ENCODE measurements at regions not wholly inside any gene's neighbourhood (a gene's known extent, or its start where the extent isn't known, plus 50 kb on each side); places are given as distances from the start of the nearest gene placed in this dataset.

GRCh38 chr3:182092662-182093262, 381.0 kb downstream of the SOX2 start:
- H3K4me3 ChIP-seq, result no peak overlapping the region
- no peak overlapping the region for H3K27ac ChIP-seq (replicated peaks in 1 of 4)
- H3K36me3 ChIP-seq, result no peaks in the 10 kb centered on the region
- no peaks in the 10 kb centered on the region for H3K27me3 ChIP-seq
- H3K4me1 ChIP-seq, result no peaks in the 10 kb centered on the region
- H3K9me3 ChIP-seq, result peaks cover 0 to 4% (median 0%) of the 10 kb centered on the region in 4 donors
- WGBS, result 30% methylated on average over 6 of the region's 6 CpGs
- intact Hi-C loops (cut with DNase I), result no loop called here
- DNase-seq (ENCODE audit: extremely low spot score), result no peak
- TF ChIP-seq POLR2AphosphoS5 (IDR thresholded peaks at IDR 0.05), result no peak
- no peak for TF ChIP-seq POLR2A (IDR thresholded peaks at IDR 0.05; ENCODE audit: low read depth)
- no peak for TF ChIP-seq EP300 (IDR thresholded peaks at IDR 0.05)
- TF ChIP-seq CTCF (IDR thresholded peaks at IDR 0.05), result no peak

GRCh38 chr3:182094321-182094720, 382.6 kb downstream of the SOX2 start:
- Histone ChIP-seq H3K4me1 (no peaks in the 10 kb centered on the region), H3K4me3 (no peak overlapping the region), H3K27ac (replicated peaks in 1 of 4) (no peak overlapping the region), H3K9me3 (peaks cover 0 to 4% (median 0%) of the 10 kb centered on the region in 4 donors), H3K27me3 (no peaks in the 10 kb centered on the region), H3K36me3 (no peaks in the 10 kb centered on the region)
- no peak for DNase-seq (ENCODE audit: extremely low spot score)
- WGBS, result 93% methylated on average over 4 of the region's 4 CpGs
- TF ChIP-seq EP300 (IDR thresholded peaks at IDR 0.05), result no peak
- no peak for TF ChIP-seq POLR2AphosphoS5 (IDR thresholded peaks at IDR 0.05)
- no peak for TF ChIP-seq CTCF (IDR thresholded peaks at IDR 0.05)
- no peak for TF ChIP-seq POLR2A (IDR thresholded peaks at IDR 0.05; ENCODE audit: low read depth)
- intact Hi-C loops (cut with DNase I), result no loop called here

- Histone ChIP-seq H3K4me1 (no peaks in the 10 kb centered on the region), H3K4me3 (no peak overlapping the region), H3K9me3 (peaks cover 0 to 19% (median 10%) of the 10 kb centered on the region in 4 donors), H3K27me3 (no peaks in the 10 kb centered on the region), H3K27ac (replicated peaks in 1 of 4) (no peak overlapping the region), H3K36me3 (no peaks in the 10 kb centered on the region)
- WGBS, result 20% methylated on average over 1 of the region's 4 CpGs
- TF ChIP-seq POLR2A (IDR thresholded peaks at IDR 0.05; ENCODE audit: low read depth) (no peak), CTCF (IDR thresholded peaks at IDR 0.05) (no peak), POLR2AphosphoS5 (IDR thresholded peaks at IDR 0.05) (no peak), EP300 (IDR thresholded peaks at IDR 0.05) (no peak)
- no peak for DNase-seq (ENCODE audit: extremely low spot score)
- intact Hi-C loops (cut with DNase I), result no loop called here
Measured at GRCh38 chr3:182104881-182105280, 393.2 kb downstream of the SOX2 start.

- intact Hi-C loops (cut with DNase I), result no loop called here
- H3K27ac ChIP-seq (replicated peaks in 1 of 4), result no peak overlapping the region
- H3K27me3 ChIP-seq, result no peaks in the 10 kb centered on the region
- H3K4me3 ChIP-seq, result no peak overlapping the region
- no peaks in the 10 kb centered on the region for H3K36me3 ChIP-seq
- DNase-seq (ENCODE audit: extremely low spot score), result no peak
- peaks cover 0 to 13% (median 9%) of the 10 kb centered on the region in 4 donors for H3K9me3 ChIP-seq
- no peaks in the 10 kb centered on the region for H3K4me1 ChIP-seq
- TF ChIP-seq POLR2AphosphoS5 (IDR thresholded peaks at IDR 0.05), result no peak
- TF ChIP-seq POLR2A (IDR thresholded peaks at IDR 0.05; ENCODE audit: low read depth), result no peak
- no peak for TF ChIP-seq CTCF (IDR thresholded peaks at IDR 0.05)
- no peak for TF ChIP-seq EP300 (IDR thresholded peaks at IDR 0.05)
- 84% methylated on average over 4 of the region's 4 CpGs for WGBS
Measured at GRCh38 chr3:182105875-182106274, 394.1 kb downstream of the SOX2 start.

- TF ChIP-seq EP300 (IDR thresholded peaks at IDR 0.05) (no peak), POLR2AphosphoS5 (IDR thresholded peaks at IDR 0.05) (no peak), CTCF (IDR thresholded peaks at IDR 0.05) (no peak)
- Histone ChIP-seq H3K27me3 (no peaks in the 10 kb centered on the region), H3K4me1 (no peaks in the 10 kb centered on the region), H3K4me3 (no peak overlapping the region), H3K27ac (replicated peaks in 1 of 4) (no peak overlapping the region), H3K36me3 (no peaks in the 10 kb centered on the region), H3K9me3 (peaks cover 0 to 9% (median 0%) of the 10 kb centered on the region in 4 donors)
- DNase-seq (ENCODE audit: extremely low spot score), result no peak
- intact Hi-C loops (cut with DNase I), result no loop called here
Measured at GRCh38 chr3:182108371-182108770, 396.6 kb downstream of the SOX2 start.

Data from esophagus muscularis mucosa (tissue), 4 donors.